Calu3 (cell line): ENCODE measurements at regions not wholly inside any gene's neighbourhood (a gene's known extent, or its start where the extent isn't known, plus 50 kb on each side); places are given as distances from the start of the nearest gene placed in this dataset.

Source experiments
- BruUV-seq: library from RNA; stranded (reverse); fragments of 400-500 nt; replicated peaks from 2 replicates; lab custom pipeline; 2021; lab: Mats Ljungman, UMichigan
- CTCF ChIA-PET: fragments of 300-600 bp; sonication (Branson Sonifier 250); formaldehyde crosslinking; loops from one replicate; lab custom pipeline; 2022; ENCODE audit warnings: antibody characterized with exemption; lab: Charles Lee
- DNase-seq: peaks from one replicate; pipeline ENCODE4 v3.0.0; 2022
- H3K27ac Mint-ChIP-seq: one replicate; pipeline ENCODE4 v1.8.0; 2022; ENCODE audit warnings: mixed read lengths; ENCODE audit not compliant: unreplicated experiment
- H3K27me3 Mint-ChIP-seq: one replicate; pipeline ENCODE4 v1.8.0; 2022; ENCODE audit warnings: mixed read lengths; ENCODE audit not compliant: unreplicated experiment
- H3K36me3 Mint-ChIP-seq: one replicate; pipeline ENCODE4 v1.8.0; 2022; ENCODE audit warnings: mild to moderate bottlenecking, moderate library complexity, mixed read lengths; ENCODE audit not compliant: insufficient read depth, unreplicated experiment
- H3K4me1 Mint-ChIP-seq: one replicate; pipeline ENCODE4 v1.8.0; 2022; ENCODE audit warnings: mild to moderate bottlenecking, low read depth, mixed read lengths; ENCODE audit not compliant: unreplicated experiment
- H3K4me3 Mint-ChIP-seq: one replicate; pipeline ENCODE4 v1.8.0; 2022; ENCODE audit warnings: mild to moderate bottlenecking, low read depth, moderate library complexity, mixed read lengths; ENCODE audit not compliant: unreplicated experiment
- H3K9me3 Mint-ChIP-seq: one replicate; pipeline ENCODE4 v1.8.0; 2022; ENCODE audit warnings: low read depth, mixed read lengths; ENCODE audit not compliant: unreplicated experiment
- intact Hi-C: fragments of 100-400 bp; cut with micrococcal nuclease; formaldehyde crosslinking; loops from one replicate; pipeline ENCODE4 v1.10.0; 2022; ENCODE audit not compliant: unreplicated experiment
- TF ChIP-seq, protein P1 (sequence below): fragments of 200-600 bp; IDR thresholded peaks from one replicate; pipeline ENCODE4 v1.8.0; 2022; ENCODE audit warnings: antibody characterized with exemption; ENCODE audit not compliant: unreplicated experiment

DNA sequence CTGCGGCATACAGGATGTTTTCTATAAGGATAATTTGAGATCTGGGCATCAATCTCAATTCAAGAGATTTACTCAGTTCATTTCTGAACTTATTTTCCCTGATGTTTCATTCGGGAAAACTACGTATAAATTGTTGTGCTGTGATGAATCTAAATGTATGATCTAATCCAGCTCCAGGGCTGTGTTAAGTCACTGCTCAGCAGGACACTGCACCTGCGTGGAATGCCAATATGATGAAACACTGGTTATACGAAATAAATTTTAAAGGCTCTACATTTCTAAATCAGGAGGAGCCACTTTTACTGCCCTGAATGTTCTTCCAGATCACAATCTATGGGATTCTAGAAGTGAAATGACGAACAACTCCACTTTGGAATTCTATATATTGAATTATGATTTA is 259.0 kb downstream of the HNMT start:
- CTCF ChIA-PET = no interaction called here
- H3K27me3 Mint-ChIP-seq = no peaks in the 10 kb centered on the region
- no peak overlapping the region for H3K27ac Mint-ChIP-seq
- DNase-seq = no peak
- intact Hi-C loops = no loop called here
- no peaks in the 10 kb centered on the region for H3K36me3 Mint-ChIP-seq
- no peak overlapping the region for H3K4me3 Mint-ChIP-seq
- peaks cover 14% of the 10 kb centered on the region for H3K4me1 Mint-ChIP-seq
- H3K9me3 Mint-ChIP-seq = no peaks in the 10 kb centered on the region
- TF ChIP-seq, protein P1, sequence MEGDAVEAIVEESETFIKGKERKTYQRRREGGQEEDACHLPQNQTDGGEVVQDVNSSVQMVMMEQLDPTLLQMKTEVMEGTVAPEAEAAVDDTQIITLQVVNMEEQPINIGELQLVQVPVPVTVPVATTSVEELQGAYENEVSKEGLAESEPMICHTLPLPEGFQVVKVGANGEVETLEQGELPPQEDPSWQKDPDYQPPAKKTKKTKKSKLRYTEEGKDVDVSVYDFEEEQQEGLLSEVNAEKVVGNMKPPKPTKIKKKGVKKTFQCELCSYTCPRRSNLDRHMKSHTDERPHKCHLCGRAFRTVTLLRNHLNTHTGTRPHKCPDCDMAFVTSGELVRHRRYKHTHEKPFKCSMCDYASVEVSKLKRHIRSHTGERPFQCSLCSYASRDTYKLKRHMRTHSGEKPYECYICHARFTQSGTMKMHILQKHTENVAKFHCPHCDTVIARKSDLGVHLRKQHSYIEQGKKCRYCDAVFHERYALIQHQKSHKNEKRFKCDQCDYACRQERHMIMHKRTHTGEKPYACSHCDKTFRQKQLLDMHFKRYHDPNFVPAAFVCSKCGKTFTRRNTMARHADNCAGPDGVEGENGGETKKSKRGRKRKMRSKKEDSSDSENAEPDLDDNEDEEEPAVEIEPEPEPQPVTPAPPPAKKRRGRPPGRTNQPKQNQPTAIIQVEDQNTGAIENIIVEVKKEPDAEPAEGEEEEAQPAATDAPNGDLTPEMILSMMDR = no peak
- no TSS peak for BruUV-seq

GRCh38 chr2:138227195-138227594 is 262.9 kb downstream of the HNMT start:
- no TSS peak for BruUV-seq
- Mint-ChIP-seq H3K36me3 (no peaks in the 10 kb centered on the region), H3K9me3 (no peaks in the 10 kb centered on the region), H3K4me1 (peaks cover 10% of the 10 kb centered on the region), H3K4me3 (no peak overlapping the region), H3K27ac (no peak overlapping the region), H3K27me3 (no peaks in the 10 kb centered on the region)
- TF ChIP-seq, protein P1 = no peak
- CTCF ChIA-PET = no interaction called here
- DNase-seq = no peak
- intact Hi-C loops = no loop called here

DNA sequence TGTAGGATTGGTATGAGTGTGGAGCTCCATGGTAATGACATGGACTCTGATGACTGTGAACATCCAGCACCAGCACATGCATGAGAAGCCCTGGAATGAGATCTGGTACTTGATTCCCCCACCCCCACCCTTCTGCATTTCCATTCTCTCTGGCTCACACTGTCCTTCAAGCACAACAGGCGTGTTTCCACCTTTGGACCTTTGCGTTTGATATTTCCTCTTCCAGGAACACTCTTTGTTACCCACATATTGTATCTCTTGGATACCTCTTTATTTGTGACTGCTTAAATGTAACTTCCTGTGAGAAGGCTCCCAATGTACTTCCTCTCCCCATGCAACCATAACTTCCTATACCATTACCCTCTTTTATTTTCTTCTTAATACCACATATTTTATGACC is 263.8 kb downstream of the HNMT start:
- Mint-ChIP-seq H3K4me3 (no peak overlapping the region), H3K9me3 (no peaks in the 10 kb centered on the region), H3K27ac (no peak overlapping the region), H3K27me3 (no peaks in the 10 kb centered on the region), H3K36me3 (no peaks in the 10 kb centered on the region), H3K4me1 (peaks cover 10% of the 10 kb centered on the region)
- DNase-seq = no peak
- BruUV-seq = no TSS peak
- intact Hi-C loops = no loop called here
- CTCF ChIA-PET = interaction anchor here (0.7 kb wide), 1 partner anchor 48 kb away, joined by 3 read pairs; no protein-coding TSS in a partner anchor
- TF ChIP-seq, protein P1 = no peak

DNA sequence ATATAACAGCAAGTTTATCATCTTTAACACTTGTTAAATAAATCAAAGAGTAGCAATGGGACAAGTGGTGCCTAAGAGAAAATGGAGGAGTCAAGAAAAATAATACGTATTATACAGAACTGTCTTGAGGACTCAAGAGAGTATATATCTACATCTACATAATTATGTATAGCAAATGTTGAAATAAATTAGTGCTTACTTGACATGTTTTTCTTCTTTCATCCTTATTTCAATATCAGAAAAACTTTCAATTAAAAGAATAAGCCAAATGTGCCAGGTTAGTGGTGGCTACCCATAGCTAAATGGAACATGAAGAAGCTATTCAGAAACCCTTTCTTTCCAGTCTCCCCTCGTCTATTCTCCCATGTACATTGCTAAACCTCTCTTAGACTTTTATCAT is 267.3 kb upstream of the SPOPL start:
- Mint-ChIP-seq H3K27me3 (no peaks in the 10 kb centered on the region), H3K9me3 (no peaks in the 10 kb centered on the region), H3K27ac (no peak overlapping the region), H3K4me3 (no peak overlapping the region), H3K4me1 (peaks cover 20% of the 10 kb centered on the region), H3K36me3 (no peaks in the 10 kb centered on the region)
- intact Hi-C loops = no loop called here
- TF ChIP-seq, protein P1 = no peak
- DNase-seq = no peak
- BruUV-seq = no TSS peak
- CTCF ChIA-PET = no interaction called here
